ENCODE measurements at regions not wholly inside any gene's neighbourhood (a gene's known extent, or its start where the extent isn't known, plus 50 kb on each side); places are given as distances from the start of the nearest gene placed in this dataset.

- TF ChIP-seq CTCF (conservative IDR thresholded peaks at IDR 0.05; ENCODE audit: low read depth, low read length) = no peak
- H3K4me3 ChIP-seq (ENCODE audit: low read depth, low read length) = no peak overlapping the region
- DNase-seq (ENCODE audit: low read depth) = no peak
Observed at GRCh38 chr3:76723366-76723765, 316.5 kb upstream of the ROBO2 start.

- no peak for DNase-seq (ENCODE audit: low read depth)
- no peak overlapping the region for H3K4me3 ChIP-seq (ENCODE audit: low read depth, low read length)
- peak; percentile 32 for TF ChIP-seq CTCF (conservative IDR thresholded peaks at IDR 0.05; ENCODE audit: low read depth, low read length)
Observed at GRCh38 chr3:76724075-76724474, 315.8 kb upstream of the ROBO2 start.

GRCh38 chr3:76724706-76725105, 315.2 kb upstream of the ROBO2 start:
- H3K4me3 ChIP-seq (ENCODE audit: low read depth, low read length) = no peak overlapping the region
- TF ChIP-seq CTCF (conservative IDR thresholded peaks at IDR 0.05; ENCODE audit: low read depth, low read length) = no peak
- no peak for DNase-seq (ENCODE audit: low read depth)

GRCh38 chr3:76726034-76726433, 313.9 kb upstream of the ROBO2 start:
- no peak for DNase-seq (ENCODE audit: low read depth)
- TF ChIP-seq CTCF (conservative IDR thresholded peaks at IDR 0.05; ENCODE audit: low read depth, low read length) = no peak
- H3K4me3 ChIP-seq (ENCODE audit: low read depth, low read length) = no peak overlapping the region

- H3K4me3 ChIP-seq (ENCODE audit: low read depth, low read length) = no peak overlapping the region
- TF ChIP-seq CTCF (conservative IDR thresholded peaks at IDR 0.05; ENCODE audit: low read depth, low read length) = peak; percentile 13
- DNase-seq (ENCODE audit: low read depth) = no peak
Observed at GRCh38 chr3:76728426-76728825, 311.5 kb upstream of the ROBO2 start.

- no peak overlapping the region for H3K4me3 ChIP-seq (ENCODE audit: low read depth, low read length)
- TF ChIP-seq CTCF (conservative IDR thresholded peaks at IDR 0.05; ENCODE audit: low read depth, low read length) = no peak
- no peak for DNase-seq (ENCODE audit: low read depth)
Observed at GRCh38 chr3:76731471-76731870, 308.4 kb upstream of the ROBO2 start.

- TF ChIP-seq CTCF (conservative IDR thresholded peaks at IDR 0.05; ENCODE audit: low read depth, low read length) = no peak
- H3K4me3 ChIP-seq (ENCODE audit: low read depth, low read length) = no peak overlapping the region
- DNase-seq (ENCODE audit: low read depth) = no peak
Observed at GRCh38 chr3:76733073-76733759, 306.7 kb upstream of the ROBO2 start.
